ENCODE measurements at regions not wholly inside any gene's neighbourhood (a gene's known extent, or its start where the extent isn't known, plus 50 kb on each side); places are given as distances from the start of the nearest gene placed in this dataset.

DNA sequence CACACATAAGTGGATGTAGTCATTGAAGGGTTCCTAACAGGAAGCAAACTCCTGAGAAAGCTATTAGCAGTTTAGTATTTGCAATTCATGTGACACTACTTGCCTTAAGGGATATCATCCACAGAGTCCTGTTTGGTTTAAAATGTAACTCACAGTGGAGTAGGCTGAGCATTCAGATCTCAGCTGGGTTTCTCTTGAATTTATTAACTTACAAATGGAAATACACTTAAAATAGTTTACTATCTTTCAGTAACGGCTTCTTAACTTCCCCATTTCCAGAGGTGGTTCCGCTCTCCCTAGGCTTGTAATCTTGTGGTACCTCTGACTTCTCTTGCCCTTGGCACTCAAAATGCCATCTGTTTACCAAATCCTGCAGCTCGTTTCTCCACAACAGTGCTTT, 660.7 kb upstream of the ADAMTS16 start:
- TF ChIP-seq EZH2phosphoT487 (IDR thresholded peaks at IDR 0.05; ENCODE audit: unreplicated experiment), result no peak
- no peak for TF ChIP-seq EZH2 (IDR thresholded peaks at IDR 0.05; ENCODE audit: low read depth, unreplicated experiment)
- TF ChIP-seq CTCF (conservative IDR thresholded peaks at IDR 0.05; ENCODE audit: low read depth in 2 of 2), result no peak
- TF ChIP-seq POLR2AphosphoS5 (IDR thresholded peaks at IDR 0.05; ENCODE audit: low read depth), result no peak
- TF ChIP-seq REST (IDR thresholded peaks at IDR 0.05; ENCODE audit: unreplicated experiment), result no peak
- TF ChIP-seq CREB1 (CRISPR knock-in tag; IDR thresholded peaks at IDR 0.05; ENCODE audit: low read depth), result no peak
- no peak for TF ChIP-seq ZNF331 (CRISPR knock-in tag; IDR thresholded peaks at IDR 0.05; ENCODE audit: low read depth)
- no peak for TF ChIP-seq ZNF114 (CRISPR knock-in tag; IDR thresholded peaks at IDR 0.05)
- no peak for TF ChIP-seq STAT1 (IDR thresholded peaks at IDR 0.05; ENCODE audit: unreplicated experiment)

All from GM23338 (cell line).